ENCODE measurements at regions not wholly inside any gene's neighbourhood (a gene's known extent, or its start where the extent isn't known, plus 50 kb on each side); places are given as distances from the start of the nearest gene placed in this dataset.

DNA sequence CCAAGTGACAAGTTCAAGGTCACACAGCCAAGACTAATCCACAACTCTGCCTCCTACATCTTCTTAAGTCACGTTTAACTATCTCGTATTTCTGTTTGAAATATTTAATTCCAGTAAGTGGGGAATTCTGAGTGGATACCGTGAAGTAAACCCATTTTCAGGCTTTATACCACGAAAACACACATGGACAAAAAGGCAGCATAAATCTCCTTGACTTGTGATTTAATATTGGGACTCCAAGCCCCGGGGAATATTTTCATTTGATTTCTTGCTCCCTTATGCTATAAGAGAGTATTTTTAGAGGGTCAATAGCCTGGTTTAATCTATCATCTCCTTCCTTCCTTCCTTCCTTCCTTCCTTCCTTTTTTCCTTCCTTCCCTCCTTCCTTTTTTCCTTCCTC is 716.7 kb downstream of the VRK1 start:
- no peak overlapping the region for H3K9ac ChIP-seq (ENCODE audit: insufficient read depth, low read depth, low read length)
- H3K9me3 ChIP-seq (ENCODE audit: low read length) = peaks cover 94% of the 10 kb centered on the region
- WGBS (ENCODE audit: low lambda C conversion rate) = 3% methylated on average over 5 of the region's 5 CpGs
- no peaks in the 10 kb centered on the region for H4K20me1 ChIP-seq (ENCODE audit: insufficient read depth, low read length)
- BruUV-seq (replicated peaks) = no TSS peak
- DNase-seq (ENCODE audit: low spot score) (no peak), ATAC-seq (no peak), FAIRE-seq (no peak)
- intact Hi-C loops (cut with micrococcal nuclease; ENCODE audit: unreplicated experiment) (no loop called here), in situ Hi-C loops (cut with HindIII; ENCODE audit: extremely low pct_ligation_motif_present, low pct_unique_long_range_greater_than_20kb) (no loop called here)
- no peaks in the 10 kb centered on the region for H3K36me3 ChIP-seq (replicated peaks in 1 of 2; ENCODE audit: control insufficient read depth in 1 of 2, insufficient read depth in 2 of 2, low read length in 2 of 2)
- ChIA-PET POLR2A (no interaction called here), CTCF (ENCODE audit: low intra/inter-chr PET ratio, low total read pairs) (no interaction called here)
- H3K4me2 ChIP-seq (ENCODE audit: low read depth, low read length) = no peak overlapping the region
- H3K4me1 ChIP-seq (ENCODE audit: insufficient read depth, low read length) = no peaks in the 10 kb centered on the region
- TF ChIP-seq, protein P1, sequence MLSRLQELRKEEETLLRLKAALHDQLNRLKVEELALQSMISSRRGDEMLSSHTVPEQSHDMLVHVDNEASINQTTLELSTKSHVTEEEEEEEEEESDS (CRISPR knock-in tag; IDR thresholded peaks at IDR 0.05; ENCODE audit: borderline replicate concordance) = no peak
- TF ChIP-seq EHMT2 (IDR thresholded peaks at IDR 0.05; ENCODE audit: borderline replicate concordance, low read depth, low read length) = no peak
- no peak for TF ChIP-seq TBX3 (IDR thresholded peaks at IDR 0.05; ENCODE audit: borderline replicate concordance)
- no peak for TF ChIP-seq ZNF563 (CRISPR knock-in tag; IDR thresholded peaks at IDR 0.05)
- TF ChIP-seq, protein P2, sequence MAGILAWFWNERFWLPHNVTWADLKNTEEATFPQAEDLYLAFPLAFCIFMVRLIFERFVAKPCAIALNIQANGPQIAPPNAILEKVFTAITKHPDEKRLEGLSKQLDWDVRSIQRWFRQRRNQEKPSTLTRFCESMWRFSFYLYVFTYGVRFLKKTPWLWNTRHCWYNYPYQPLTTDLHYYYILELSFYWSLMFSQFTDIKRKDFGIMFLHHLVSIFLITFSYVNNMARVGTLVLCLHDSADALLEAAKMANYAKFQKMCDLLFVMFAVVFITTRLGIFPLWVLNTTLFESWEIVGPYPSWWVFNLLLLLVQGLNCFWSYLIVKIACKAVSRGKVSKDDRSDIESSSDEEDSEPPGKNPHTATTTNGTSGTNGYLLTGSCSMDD (CRISPR knock-in tag; IDR thresholded peaks at IDR 0.05) = no peak
- no peak for TF ChIP-seq FOSL1 (CRISPR knock-in tag; IDR thresholded peaks at IDR 0.05; ENCODE audit: borderline replicate concordance)
- TF ChIP-seq ZNF205 (CRISPR knock-in tag; IDR thresholded peaks at IDR 0.05) = no peak
- no peak for TF ChIP-seq ZNF598 (CRISPR knock-in tag; IDR thresholded peaks at IDR 0.05; ENCODE audit: borderline replicate concordance)
- no peak for TF ChIP-seq CENPT (CRISPR knock-in tag; IDR thresholded peaks at IDR 0.05; ENCODE audit: low read depth)
- no peak for TF ChIP-seq ZNF138 (CRISPR knock-in tag; IDR thresholded peaks at IDR 0.05; ENCODE audit: low read depth)
- no peak for TF ChIP-seq ZNF562 (CRISPR knock-in tag; IDR thresholded peaks at IDR 0.05; ENCODE audit: borderline replicate concordance)
- TF ChIP-seq ARID3A (IDR thresholded peaks at IDR 0.05; ENCODE audit: low read depth, low read length) = no peak
- no peak for TF ChIP-seq ZFP41 (CRISPR knock-in tag; IDR thresholded peaks at IDR 0.05; ENCODE audit: borderline replicate concordance)
- no peaks in the 10 kb centered on the region for H3K79me2 ChIP-seq (ENCODE audit: insufficient read depth, low read length)
- H3K27me3 ChIP-seq (ENCODE audit: control insufficient read depth in 1 of 2, insufficient read depth in 2 of 2, low read length in 2 of 2) = no peaks in the 10 kb centered on the region
- H3K4me3 ChIP-seq (replicated peaks in 1 of 3; ENCODE audit: insufficient read depth in 1 of 3, low read depth in 2 of 3, low read length in 3 of 3) = no peak overlapping the region
- no peak overlapping the region for H3K27ac ChIP-seq (ENCODE audit: extremely low read length, insufficient read depth, low read length)
- no peak overlapping the region for H2AFZ ChIP-seq (ENCODE audit: low read length)

All from HepG2 (cell line).